Activated CD4-positive, CD25-positive, alpha-beta regulatory T cell treated with anti-CD3 and anti-CD28 coated beads, Interleukin-2, amount 50 U/mL, for 16 hours (primary cell): ENCODE measurements at regions not wholly inside any gene's neighbourhood (a gene's known extent, or its start where the extent isn't known, plus 50 kb on each side); places are given as distances from the start of the nearest gene placed in this dataset.
A peak's percentile ranks its signal among the peaks of the same experiment; 100 is the strongest.
"Not testable (repeated sequence)": the region's sequence is repeated elsewhere in the genome, so short reads cannot be mapped to it uniquely, and the experiment has no call there.

Experiments
- DNase-seq: peaks from one replicate; pipeline ENCODE4 v3.0.0-alpha.2; 2020; ENCODE audit warnings: low read depth, low spot score

DNA sequence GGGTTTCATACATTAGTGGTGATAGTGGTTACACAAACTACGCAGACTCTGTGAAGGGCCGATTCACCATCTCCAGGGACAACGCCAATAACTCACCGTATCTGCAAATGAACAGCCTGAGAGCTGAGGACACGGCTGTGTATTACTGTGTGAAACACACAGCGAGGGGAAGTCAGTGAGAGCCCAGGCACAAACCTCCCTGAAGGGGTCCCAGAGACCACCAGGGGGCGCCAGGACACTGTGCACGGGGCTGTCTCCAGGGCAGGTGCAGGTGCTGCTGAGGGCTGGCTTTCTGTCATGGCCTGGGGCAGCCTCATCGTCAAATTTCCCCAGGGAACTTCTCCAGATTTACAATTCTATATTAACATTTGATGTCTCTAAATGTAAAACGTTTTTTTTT, 184.6 kb upstream of the TP53TG3C start:
- DNase-seq, result peak; percentile 14

DNA sequence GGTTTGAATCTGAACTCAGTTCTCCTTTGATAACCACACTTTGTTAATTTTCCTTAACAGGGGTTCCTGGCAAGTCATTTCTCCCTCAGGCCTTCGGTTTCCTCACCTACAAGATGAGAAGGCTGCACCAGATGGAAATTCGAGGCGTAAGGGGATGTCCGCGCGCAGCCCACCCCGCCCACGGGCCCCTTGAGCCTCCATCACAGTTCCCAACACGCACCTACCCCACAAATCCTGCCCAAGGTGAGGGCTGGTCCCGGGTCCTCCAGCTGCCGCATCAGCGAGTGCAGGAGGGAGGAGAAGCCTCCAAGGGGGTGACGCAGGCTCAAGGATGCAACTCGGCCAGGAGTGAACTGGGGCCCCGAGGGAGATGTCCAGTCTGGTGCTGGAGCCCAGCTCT, 166.9 kb upstream of the TP53TG3C start:
- not testable (repeated sequence) for DNase-seq

DNA sequence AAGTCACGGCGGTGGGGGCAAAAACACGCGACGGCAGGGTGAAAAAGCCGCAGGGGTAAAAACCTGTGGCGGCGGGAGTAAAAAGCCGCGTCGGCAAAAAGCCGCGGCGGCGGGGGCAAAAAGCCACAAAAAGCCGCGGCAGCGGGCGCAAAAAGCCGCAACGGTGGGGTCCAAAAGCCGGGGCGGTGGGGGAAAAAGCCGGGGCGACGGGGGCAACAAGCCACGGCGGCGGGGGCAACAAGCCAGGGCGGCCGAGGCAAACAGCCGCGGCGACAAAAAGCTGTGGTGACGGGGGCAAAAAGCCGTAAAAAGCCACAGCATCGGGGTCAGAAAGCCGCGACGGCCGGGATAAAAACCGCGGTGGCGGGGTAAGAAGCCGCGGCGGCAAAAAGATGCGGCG, 166.1 kb upstream of the TP53TG3C start:
- not testable (repeated sequence) for DNase-seq

DNA sequence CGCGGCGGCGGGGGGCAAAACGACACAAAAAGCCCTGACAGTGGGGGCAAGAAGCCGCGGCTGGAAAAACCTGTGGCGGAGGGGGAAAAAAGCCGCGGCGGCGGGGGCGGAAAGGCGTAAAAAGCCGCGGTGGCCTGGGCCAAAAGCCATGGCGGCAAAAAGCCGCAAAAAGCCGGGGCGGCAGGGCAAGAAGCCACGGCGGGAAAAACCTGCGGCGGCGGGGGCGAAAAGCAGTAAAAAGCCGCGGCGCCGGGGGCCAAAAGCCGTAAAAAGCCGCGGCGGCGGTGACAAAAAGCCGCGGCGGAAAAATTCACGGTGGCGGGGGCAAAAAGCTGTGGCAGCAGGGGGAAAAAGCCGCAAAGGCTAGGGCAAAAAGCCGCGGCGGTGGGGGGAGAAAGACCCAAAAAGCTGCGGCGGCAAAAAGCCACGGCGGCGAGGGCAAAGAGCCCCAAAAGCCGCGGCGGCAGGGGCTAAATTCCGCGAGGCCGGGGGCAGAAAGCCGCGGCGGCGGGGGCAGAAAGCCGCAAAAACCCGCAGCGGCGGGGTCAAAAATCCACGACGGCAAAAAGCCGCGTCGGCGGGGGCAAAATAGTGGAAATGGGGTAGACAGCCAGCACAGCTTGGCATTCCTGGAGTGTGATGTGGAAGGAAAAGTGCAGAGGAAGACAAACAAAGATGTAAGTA, 165.2 kb upstream of the TP53TG3C start:
- DNase-seq, result not testable (repeated sequence)

DNA sequence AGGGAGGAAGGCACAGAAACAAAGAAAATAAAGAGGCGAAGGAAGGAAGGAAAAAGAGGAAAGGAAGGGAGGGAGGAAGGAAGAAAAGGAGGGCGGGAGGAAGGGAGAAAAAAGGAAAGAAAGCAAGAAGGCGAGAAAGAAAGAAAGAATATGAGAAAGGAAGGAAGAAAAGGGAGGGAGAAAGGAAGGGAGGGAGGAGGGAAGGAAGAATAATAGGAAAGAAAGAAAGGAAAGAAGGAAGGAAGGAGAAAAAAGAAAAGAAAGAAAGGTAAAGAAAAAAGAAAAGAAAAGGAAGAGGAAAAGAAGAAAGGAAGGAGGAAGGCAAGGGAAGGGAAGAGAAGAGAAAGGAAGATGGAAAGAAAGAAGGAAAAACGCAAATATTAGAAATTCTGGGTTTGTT, 145.2 kb upstream of the TP53TG3C start:
- not testable (repeated sequence) for DNase-seq

DNA sequence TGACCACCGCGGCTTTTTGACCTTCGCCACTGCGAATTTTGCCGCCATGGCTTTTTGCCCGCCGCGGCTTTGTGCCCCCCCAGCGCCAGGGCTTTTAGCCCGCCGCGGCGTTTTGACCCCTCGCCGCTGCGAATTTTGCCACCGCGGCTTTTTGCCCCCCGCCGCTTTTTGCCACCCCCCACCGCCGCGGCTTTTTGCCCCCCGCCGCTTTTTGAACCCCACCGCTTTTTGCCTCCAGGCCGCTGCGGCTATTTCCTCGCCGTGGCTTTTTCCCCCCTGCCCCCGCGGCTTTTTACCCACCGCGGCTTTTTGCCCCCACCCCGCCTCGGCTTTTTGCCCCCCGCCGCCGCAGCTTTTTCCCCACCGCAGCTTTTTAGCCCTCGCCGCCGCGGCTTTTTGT, 134.8 kb upstream of the TP53TG3C start:
- DNase-seq, result no peak

DNA sequence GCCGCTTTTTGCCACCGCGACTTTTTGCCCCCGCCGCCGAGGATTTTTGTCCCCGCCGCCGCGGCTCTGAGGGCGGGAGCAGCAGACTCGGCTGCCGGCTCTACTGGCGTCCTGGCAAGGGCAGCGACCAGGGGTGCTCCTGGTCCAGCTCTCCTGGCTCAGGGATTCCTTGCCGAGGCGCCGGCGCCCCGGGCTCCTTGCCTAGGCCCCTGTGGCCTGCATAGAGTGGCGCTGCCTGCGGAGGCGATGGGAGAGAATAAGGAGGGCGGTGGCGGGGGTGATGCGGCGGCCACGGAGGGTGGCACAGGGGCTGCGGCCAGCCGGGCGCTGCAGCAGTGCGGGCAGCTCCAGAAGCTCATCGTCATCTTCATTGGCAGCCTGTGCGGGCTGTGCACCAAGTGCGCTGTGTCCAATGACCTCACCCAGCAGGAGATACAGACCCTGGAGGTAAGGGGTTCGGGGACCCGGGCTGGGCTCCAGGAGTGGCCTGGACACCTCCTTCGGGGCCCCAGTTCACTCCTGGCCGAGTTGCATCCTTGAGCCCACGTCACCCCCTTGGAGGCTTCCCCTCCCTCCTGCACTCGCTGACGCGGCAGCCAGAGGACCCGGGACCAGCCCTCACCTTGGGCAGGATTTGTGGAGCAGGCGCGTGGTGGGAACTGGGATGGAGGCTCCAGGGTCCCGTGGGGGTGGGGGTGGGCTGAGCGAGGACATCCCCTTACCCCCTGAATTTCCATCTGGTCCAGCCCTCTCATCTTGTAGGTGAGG, 134.2 kb upstream of the TP53TG3C start:
- DNase-seq, result not testable (repeated sequence)

DNA sequence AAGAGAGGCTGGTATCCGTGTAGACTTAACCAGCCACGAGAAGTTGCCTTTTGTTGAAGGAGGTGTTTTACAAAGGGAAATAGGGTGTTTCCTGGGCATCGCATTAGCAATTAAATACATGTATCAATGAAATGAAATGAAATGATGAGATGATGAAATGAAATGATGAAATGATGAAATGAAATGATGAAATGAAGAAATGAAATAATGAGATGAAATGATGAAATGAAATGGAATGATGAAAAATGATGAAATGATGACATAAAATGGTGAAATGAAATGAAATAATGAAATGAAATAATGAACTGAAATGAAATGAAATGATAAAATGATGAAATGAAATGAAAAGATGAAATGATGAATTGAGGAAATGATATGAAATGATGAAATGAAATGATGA, 131.3 kb upstream of the TP53TG3C start:
- DNase-seq, result not testable (repeated sequence)

DNA sequence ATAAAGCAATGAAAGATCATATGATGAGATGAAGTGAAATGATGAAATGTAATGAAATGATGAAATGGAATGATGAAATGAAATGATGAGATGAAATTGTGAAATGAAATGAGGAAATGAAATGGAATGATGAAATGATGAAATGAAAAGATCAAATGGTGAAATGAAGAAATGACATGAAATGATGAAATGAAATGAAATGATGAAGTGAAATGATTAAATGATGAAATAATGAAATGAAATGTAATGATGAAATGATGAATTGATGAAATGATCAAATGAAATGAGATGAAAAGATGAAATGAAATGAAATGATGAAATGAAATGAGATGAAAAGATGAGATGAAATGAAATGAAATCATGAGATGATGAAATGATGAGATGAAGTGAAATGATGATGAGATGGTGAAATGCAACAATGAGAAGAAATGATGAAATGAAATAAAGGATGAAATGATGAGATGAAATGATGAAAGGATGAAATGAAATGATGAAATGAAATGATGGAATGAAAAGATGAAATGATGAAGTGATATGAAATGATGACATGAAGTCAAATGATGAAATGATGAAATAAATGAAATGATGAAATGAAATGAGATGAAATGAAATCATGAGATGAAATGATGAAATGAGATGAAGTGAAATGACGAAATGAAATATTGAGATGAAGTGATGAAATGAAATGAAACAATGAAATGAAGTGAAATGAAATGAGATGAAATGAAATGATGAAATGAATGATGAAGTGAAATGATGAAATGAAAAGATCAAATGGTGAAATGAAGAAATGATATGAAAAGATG, 130.5 kb upstream of the TP53TG3C start:
- DNase-seq, result not testable (repeated sequence)

DNA sequence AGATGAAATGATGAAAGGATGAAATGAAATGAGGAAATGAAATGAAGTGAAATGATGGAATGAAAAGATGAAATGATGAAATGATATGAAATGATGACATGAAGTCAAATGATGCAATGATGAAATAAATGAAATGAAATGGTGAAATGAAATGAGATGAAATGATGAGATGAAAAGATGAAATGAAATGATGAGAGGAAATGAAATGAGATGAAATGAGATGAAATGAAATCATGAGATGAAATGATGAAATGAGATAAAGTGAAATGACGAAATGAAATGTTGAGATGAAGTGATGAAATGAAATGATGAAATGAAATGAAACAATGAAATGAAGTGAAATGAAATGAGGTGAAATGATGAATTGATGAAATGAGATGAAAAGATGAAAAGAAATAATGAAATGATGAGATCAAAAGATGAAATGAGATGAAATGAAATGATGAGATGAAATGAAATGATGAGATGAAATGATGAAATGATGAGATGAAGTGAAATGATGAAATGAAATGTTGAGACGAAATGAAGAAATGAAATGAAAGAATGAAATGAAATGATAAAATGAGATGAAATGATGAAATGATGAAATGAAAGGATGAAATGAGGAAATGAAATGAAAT, 129.5 kb upstream of the TP53TG3C start:
- DNase-seq, result not testable (repeated sequence)
